Common myeloid progenitor, CD34-positive (primary cell): ENCODE measurements at regions not wholly inside any gene's neighbourhood (a gene's known extent, or its start where the extent isn't known, plus 50 kb on each side); places are given as distances from the start of the nearest gene placed in this dataset.

Experiments
- CTCF ChIA-PET: fragments of 350-600 bp; sonication (Branson Sonifier 250); formaldehyde crosslinking; loops from one replicate; lab custom pipeline; 2021; ENCODE audit warnings: antibody characterized with exemption; lab: Charles Lee
- POLR2A ChIA-PET: fragments of 350-600 bp; sonication (Branson Sonifier 250); formaldehyde crosslinking; loops from one replicate; lab custom pipeline; 2021; ENCODE audit warnings: antibody characterized with exemption; lab: Charles Lee
- DNase-seq, 3 donors: peaks; one replicate each; pipeline versions ENCODE4 v3.0.0 to v3.0.0-alpha.2; 2013
- H3K27ac ChIP-seq, 2 experiments: 1 replicate in 1 of 2; 2 replicates in 1 of 2; pipeline ENCODE4 v1.7.0; 2013; ENCODE audit warnings: inconsistent platforms in 2 of 2, low read length in 2 of 2, mild to moderate bottlenecking in 2 of 2, low read depth in 1 of 2, moderate library complexity in 1 of 2; ENCODE audit not compliant: severe bottlenecking in 2 of 2, insufficient read depth in 1 of 2, poor library complexity in 1 of 2
- H3K27me3 ChIP-seq, 5 experiments: replicated peaks in 2 of 5; 1 replicate in 3 of 5; 2 replicates in 2 of 5; pipeline versions ENCODE4 v1.6.1 to v1.7.0; 2013; ENCODE audit warnings: low read length in 4 of 5, mild to moderate bottlenecking in 2 of 5, moderate library complexity in 2 of 5, inconsistent platforms in 1 of 5; ENCODE audit not compliant: insufficient read depth in 5 of 5, control insufficient read depth in 4 of 5
- H3K36me3 ChIP-seq, 4 experiments: 1 replicate in 2 of 4; 2 replicates in 2 of 4; pipeline versions ENCODE4 v1.6.1 to v1.7.0; 2013; ENCODE audit warnings: low read length in 3 of 4, control low read depth in 1 of 4, mild to moderate bottlenecking in 1 of 4; ENCODE audit not compliant: control insufficient read depth in 4 of 4, insufficient read depth in 4 of 4
- H3K4me1 ChIP-seq, 4 experiments: 1 replicate in 3 of 4; 2 replicates in 1 of 4; pipeline versions ENCODE4 v1.6.1 to v1.7.1; 2013; ENCODE audit warnings: low read length in 3 of 4, mild to moderate bottlenecking in 3 of 4, control low read depth in 1 of 4, inconsistent platforms in 1 of 4, moderate library complexity in 1 of 4; ENCODE audit not compliant: control insufficient read depth in 4 of 4, insufficient read depth in 4 of 4; ENCODE audit errors: control extremely low read depth in 1 of 4
- H3K4me3 ChIP-seq, 7 experiments: 1 replicate in 4 of 7; 2 replicates in 3 of 7; pipeline versions ENCODE4 v1.5.1 to v1.7.0; 2013; ENCODE audit warnings: mild to moderate bottlenecking in 7 of 7, low read length in 6 of 7, moderate library complexity in 6 of 7, inconsistent platforms in 2 of 7, low read depth in 2 of 7, control low read depth in 1 of 7; ENCODE audit not compliant: insufficient read depth in 4 of 7, control insufficient read depth in 1 of 7; ENCODE audit errors: extremely low read depth in 1 of 7
- H3K9me3 ChIP-seq, 5 experiments: 1 replicate in 4 of 5; 2 replicates in 1 of 5; pipeline versions ENCODE4 v1.6.1 to v1.7.1; 2013; ENCODE audit warnings: low read length in 4 of 5, mild to moderate bottlenecking in 2 of 5, inconsistent platforms in 1 of 5, low read depth in 1 of 5, moderate library complexity in 1 of 5; ENCODE audit not compliant: control insufficient read depth in 4 of 5, insufficient read depth in 2 of 5; ENCODE audit errors: control extremely low read depth in 1 of 5
- WGBS: methylation state at CpG from one replicate; pipeline ENCODE4 v1.1.5; 2013; ENCODE audit not compliant: insufficient coverage; 5-methylcytosine and 5-hydroxymethylcytosine counted together

DNA sequence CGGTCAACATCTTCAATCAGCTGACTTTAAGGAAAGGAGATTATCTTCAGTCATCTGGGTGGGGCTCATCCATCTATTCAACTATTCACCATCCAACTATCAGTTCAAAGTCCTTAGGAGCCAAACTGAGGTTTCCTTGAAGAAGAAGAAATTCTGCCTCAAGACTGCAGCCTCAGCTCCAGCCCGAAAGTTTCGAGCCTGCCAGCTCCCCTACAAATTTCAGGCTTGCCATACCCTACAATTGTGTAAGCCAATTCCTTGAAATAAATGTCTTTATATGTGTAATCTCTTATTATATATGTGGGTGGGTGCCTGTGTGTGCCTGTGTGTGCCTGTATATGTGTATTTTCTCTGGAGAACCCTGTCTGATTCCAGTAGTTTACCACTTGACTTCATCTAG lies 447.8 kb downstream of the INHBA start:
- POLR2A ChIA-PET = no interaction called here
- Histone ChIP-seq H3K4me1 (peaks cover 0 to 6% (median 0%) of the 10 kb centered on the region in 4 experiments), H3K27ac (no peak overlapping the region), H3K9me3 (peaks cover 0 to 7% (median 0%) of the 10 kb centered on the region in 5 experiments), H3K4me3 (no peak overlapping the region), H3K27me3 (no peaks in the 10 kb centered on the region), H3K36me3 (no peaks in the 10 kb centered on the region)
- CTCF ChIA-PET = no interaction called here
- no peak for DNase-seq
- no CpG with 5 or more reads among the region's 3 CpGs for WGBS

DNA sequence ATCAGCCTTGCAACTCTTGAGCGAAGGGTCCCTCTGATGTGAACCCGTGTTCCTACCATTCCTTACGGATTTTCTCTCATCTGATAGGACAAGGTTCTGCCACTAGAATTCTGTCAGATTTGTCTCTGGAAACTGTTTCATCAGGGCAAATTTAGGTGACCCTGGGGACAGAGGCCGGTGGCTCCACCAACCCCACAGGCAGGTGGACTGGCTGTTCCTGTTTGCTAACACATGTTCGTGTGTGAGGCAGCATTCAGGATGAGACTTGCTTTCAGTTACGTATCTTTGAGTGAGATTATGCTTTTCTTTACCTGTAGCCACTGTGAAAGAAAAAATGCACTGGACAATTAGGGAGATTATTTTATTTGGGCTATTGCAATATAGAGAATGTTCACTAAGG lies 449.9 kb downstream of the INHBA start:
- no peak overlapping the region for H3K27ac ChIP-seq
- no peaks in the 10 kb centered on the region for H3K36me3 ChIP-seq
- no peak for DNase-seq
- peaks cover 0 to 7% (median 0%) of the 10 kb centered on the region in 5 experiments for H3K9me3 ChIP-seq
- H3K27me3 ChIP-seq = no peaks in the 10 kb centered on the region
- no peak overlapping the region for H3K4me3 ChIP-seq
- ChIA-PET CTCF (no interaction called here), POLR2A (no interaction called here)
- WGBS = 96% methylated on average over 6 of the region's 6 CpGs
- peaks cover 0 to 6% (median 0%) of the 10 kb centered on the region in 4 experiments for H3K4me1 ChIP-seq

DNA sequence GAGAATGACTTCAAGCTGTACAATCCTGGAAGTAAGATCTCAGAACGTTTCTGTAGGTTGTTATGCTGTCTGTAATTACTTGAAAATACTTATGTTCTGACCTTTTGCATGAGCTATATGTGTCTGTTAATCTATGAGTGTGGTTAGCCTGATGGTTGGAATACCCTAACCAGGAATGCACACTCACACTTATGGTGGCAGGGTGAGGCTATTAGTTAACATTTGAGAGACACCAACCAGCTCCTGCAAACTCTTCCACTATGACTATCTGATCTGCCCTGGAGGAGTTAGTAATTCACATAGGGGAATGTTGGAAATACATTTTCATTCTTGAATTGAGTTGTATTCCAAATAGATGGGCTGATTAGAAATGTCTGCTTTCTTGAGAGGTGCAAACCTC lies 450.3 kb downstream of the INHBA start:
- no peaks in the 10 kb centered on the region for H3K27me3 ChIP-seq
- 100% methylated on average over 1 of the region's 1 CpG for WGBS
- no peak overlapping the region for H3K27ac ChIP-seq
- ChIA-PET CTCF (no interaction called here), POLR2A (interaction anchor here (0.7 kb wide), 1 partner anchor 90 kb away, joined by 3 read pairs; no protein-coding TSS in a partner anchor)
- no peak for DNase-seq
- peaks cover 0 to 3% (median 0%) of the 10 kb centered on the region in 4 experiments for H3K4me1 ChIP-seq
- H3K36me3 ChIP-seq = no peaks in the 10 kb centered on the region
- peaks cover 0 to 7% (median 0%) of the 10 kb centered on the region in 5 experiments for H3K9me3 ChIP-seq
- H3K4me3 ChIP-seq = no peak overlapping the region

DNA sequence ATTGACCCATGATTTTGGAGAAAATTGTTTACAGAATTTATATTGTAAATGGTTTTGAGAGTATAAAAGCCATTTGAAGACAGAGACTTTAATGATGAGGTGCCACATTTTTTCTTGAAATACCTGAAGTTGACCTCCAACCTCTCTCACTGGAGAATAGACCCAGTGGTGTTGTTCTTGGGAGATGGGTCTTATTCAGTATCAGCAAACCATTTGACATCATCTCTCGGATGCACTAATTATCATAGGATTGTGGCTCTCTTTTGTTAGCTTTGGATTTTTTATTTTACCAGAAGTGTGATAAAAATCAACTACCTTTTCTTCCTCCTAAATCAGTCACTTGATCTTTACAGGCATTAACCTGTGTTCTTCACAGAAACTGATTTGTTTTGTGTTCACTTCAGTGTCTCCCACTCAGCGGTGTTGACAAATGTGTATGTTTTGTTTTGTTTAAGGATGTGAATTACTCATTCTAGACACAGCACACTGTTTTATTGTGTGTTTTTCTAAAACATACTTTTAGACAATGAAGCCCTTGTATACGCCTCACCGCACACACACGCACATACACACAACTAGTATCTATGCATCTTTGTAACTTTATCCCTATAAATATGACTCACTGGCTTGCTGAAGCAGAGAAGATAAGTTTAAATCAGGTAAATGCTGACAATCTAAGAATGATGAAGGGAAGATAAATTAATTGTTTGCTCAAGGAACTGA lies 455.6 kb downstream of the INHBA start:
- H3K27ac ChIP-seq = no peak overlapping the region
- CTCF ChIA-PET = no interaction called here
- H3K27me3 ChIP-seq = no peaks in the 10 kb centered on the region
- DNase-seq = no peak
- no peak overlapping the region for H3K4me3 ChIP-seq
- H3K9me3 ChIP-seq = peaks cover 0 to 7% (median 0%) of the 10 kb centered on the region in 5 experiments
- H3K36me3 ChIP-seq = no peaks in the 10 kb centered on the region
- POLR2A ChIA-PET = interaction anchor here (0.6 kb wide), 1 partner anchor 193 kb away, joined by 3 read pairs; no protein-coding TSS in a partner anchor
- WGBS = 100% methylated on average over 2 of the region's 5 CpGs
- H3K4me1 ChIP-seq = no peaks in the 10 kb centered on the region

DNA sequence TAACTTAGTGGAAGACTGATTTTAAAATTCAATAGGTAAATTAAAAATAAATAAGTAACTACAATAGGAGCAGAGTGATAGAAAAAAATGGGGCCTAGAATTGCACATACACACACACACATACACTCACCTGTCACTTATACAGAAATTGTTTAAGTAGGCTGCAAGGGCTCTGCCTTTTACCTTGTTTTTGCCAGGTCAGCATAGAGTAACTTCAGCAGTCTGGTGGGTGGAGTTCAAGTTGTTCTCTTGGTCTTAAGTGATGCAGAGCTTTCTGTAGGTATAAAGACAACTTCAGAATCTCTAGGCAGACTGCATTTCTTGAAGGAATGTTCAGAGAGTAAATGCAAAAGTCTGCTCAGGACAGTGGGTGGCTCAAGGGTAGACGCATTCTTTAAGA lies 457.0 kb downstream of the INHBA start:
- Histone ChIP-seq H3K4me3 (no peak overlapping the region), H3K27ac (no peak overlapping the region), H3K36me3 (no peaks in the 10 kb centered on the region), H3K9me3 (peaks cover 0 to 1% (median 0%) of the 10 kb centered on the region in 5 experiments), H3K4me1 (no peaks in the 10 kb centered on the region), H3K27me3 (no peaks in the 10 kb centered on the region)
- ChIA-PET CTCF (no interaction called here), POLR2A (no interaction called here)
- WGBS = no CpG with 5 or more reads among the region's 1 CpG
- DNase-seq = no peak

DNA sequence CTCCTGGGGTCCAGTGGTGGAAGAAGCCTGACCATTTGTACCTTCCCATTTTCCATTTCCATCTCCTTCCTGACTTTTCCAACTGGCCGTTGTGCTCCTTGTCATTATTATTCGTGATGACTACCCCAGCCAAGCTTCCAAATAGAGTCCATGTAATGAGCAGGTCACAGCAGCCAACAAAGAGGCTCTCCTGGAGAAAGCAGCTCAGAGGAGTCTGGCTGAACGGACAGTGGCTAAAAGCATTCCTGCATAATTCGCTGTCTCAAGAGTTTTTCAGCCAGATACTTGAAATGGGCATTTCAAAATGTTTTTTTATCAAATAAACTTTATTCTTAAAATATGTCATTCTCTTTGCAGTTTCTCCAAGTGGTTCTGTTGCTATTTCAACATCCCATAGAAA lies 458.6 kb downstream of the INHBA start:
- WGBS = 94% methylated on average over 4 of the region's 4 CpGs
- ChIA-PET POLR2A (no interaction called here), CTCF (no interaction called here)
- no peak overlapping the region for H3K27ac ChIP-seq
- H3K36me3 ChIP-seq = no peaks in the 10 kb centered on the region
- no peaks in the 10 kb centered on the region for H3K27me3 ChIP-seq
- H3K4me1 ChIP-seq = no peaks in the 10 kb centered on the region
- no peaks in the 10 kb centered on the region for H3K9me3 ChIP-seq
- H3K4me3 ChIP-seq = no peak overlapping the region
- DNase-seq = no peak

DNA sequence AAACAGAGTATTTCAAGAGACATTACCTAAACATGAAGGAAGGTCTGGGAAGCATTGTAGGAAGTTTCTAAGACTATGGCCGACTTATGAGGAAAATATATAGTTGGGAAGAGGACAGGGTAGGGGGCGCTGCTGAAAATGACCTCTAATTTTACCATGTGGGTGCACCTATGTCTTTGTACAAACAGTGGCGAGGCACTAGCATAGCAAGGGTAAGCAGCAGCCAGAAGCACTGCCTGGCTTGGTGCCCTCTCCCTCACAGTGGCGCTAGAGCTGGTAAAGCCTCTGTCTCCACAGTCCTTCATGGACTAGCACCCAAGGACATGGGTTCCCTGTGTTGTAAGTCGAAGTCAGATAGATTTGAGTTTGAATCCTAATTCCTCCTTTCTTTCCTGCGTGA lies 461.2 kb downstream of the INHBA start:
- CTCF ChIA-PET = no interaction called here
- no peaks in the 10 kb centered on the region for H3K4me1 ChIP-seq
- no peaks in the 10 kb centered on the region for H3K27me3 ChIP-seq
- POLR2A ChIA-PET = no interaction called here
- no peak overlapping the region for H3K27ac ChIP-seq
- H3K36me3 ChIP-seq = no peaks in the 10 kb centered on the region
- DNase-seq = no peak
- H3K9me3 ChIP-seq = no peaks in the 10 kb centered on the region
- H3K4me3 ChIP-seq = no peak overlapping the region
- 93% methylated on average over 5 of the region's 6 CpGs for WGBS
